ENCODE measurements at regions not wholly inside any gene's neighbourhood (a gene's known extent, or its start where the extent isn't known, plus 50 kb on each side); places are given as distances from the start of the nearest gene placed in this dataset.
"Not testable (repeated sequence)": the region's sequence is repeated elsewhere in the genome, so short reads cannot be mapped to it uniquely, and the experiment has no call there.

DNA sequence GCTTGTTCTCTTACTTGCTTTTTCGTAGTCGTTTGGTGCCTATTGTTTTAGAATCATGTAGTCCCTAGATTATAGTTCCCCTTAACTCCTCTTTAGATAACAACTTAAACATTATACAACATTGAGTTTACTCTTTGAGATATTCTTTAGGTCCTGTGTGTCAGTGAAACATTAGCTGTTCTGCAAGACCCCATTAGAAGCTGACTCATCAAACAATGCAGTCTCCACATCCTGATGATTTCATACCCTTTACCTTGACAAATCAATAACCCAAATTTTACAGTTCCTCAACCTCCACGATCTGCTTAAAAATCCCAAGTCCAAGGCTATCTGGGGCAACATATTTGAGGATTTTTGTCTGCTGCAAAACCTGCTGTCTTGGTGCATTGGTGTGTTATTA, 582.9 kb downstream of the NSUN3 start:
- WGBS, 2 donors (ENCODE audit: extremely low coverage in 2 of 2, insufficient read length in 2 of 2, insufficient replicate concordance in 1 of 2) = no CpG with 5 or more reads among the region's 3 CpGs
- H2BK12ac ChIP-seq (ENCODE audit: low read length) = no peak overlapping the region

GRCh38 chr3:94647131-94647530, 584.3 kb downstream of the NSUN3 start:
- WGBS, 2 donors (ENCODE audit: extremely low coverage in 2 of 2, insufficient read length in 2 of 2, insufficient replicate concordance in 1 of 2) = no CpG with 5 or more reads among the region's 3 CpGs
- no peak overlapping the region for H2BK15ac ChIP-seq (ENCODE audit: low read length)
- no peaks in the 10 kb centered on the region for H3K9me3 ChIP-seq (replicated peaks in 1 of 2; ENCODE audit: control insufficient read depth in 2 of 2, insufficient read depth in 1 of 2, low read depth in 1 of 2, low read length in 2 of 2)

More for the DNA sequence above, 582.9 kb downstream of the NSUN3 start:
- no peaks in the 10 kb centered on the region for H3K9me3 ChIP-seq (replicated peaks in 1 of 2; ENCODE audit: control insufficient read depth in 2 of 2, insufficient read depth in 1 of 2, low read depth in 1 of 2, low read length in 2 of 2)
- H3K27ac ChIP-seq (replicated peaks; ENCODE audit: low read length) = no peak overlapping the region
- DNase-seq (ENCODE audit: low spot score) = no peak
- no peak overlapping the region for H3K4me3 ChIP-seq (ENCODE audit: low read length in 2 of 2)
- H3K23ac ChIP-seq (ENCODE audit: low read depth, low read length, poor library complexity) = no peak overlapping the region
- H4K8ac ChIP-seq (ENCODE audit: low read depth, low read length) = no peak overlapping the region
- no peak overlapping the region for H4K91ac ChIP-seq (ENCODE audit: low read depth, low read length, poor library complexity)
- H3K9ac ChIP-seq (ENCODE audit: low read depth, low read length, poor library complexity) = no peak overlapping the region
- no peaks in the 10 kb centered on the region for H3K4me1 ChIP-seq (ENCODE audit: control insufficient read depth in 2 of 2, insufficient read depth in 1 of 2, low read depth in 1 of 2, low read length in 2 of 2)
- H2BK15ac ChIP-seq (ENCODE audit: low read length) = no peak overlapping the region
- H3K18ac ChIP-seq (ENCODE audit: low read length) = no peak overlapping the region
- no peak overlapping the region for H2BK120ac ChIP-seq (ENCODE audit: low read depth, low read length)
- H3K4me2 ChIP-seq (ENCODE audit: insufficient read depth, low read length, poor library complexity, severe bottlenecking) = no peak overlapping the region
- no peak overlapping the region for H3K14ac ChIP-seq (ENCODE audit: low read length)
- H2BK5ac ChIP-seq (ENCODE audit: low read length) = no peak overlapping the region
- H2AK5ac ChIP-seq (ENCODE audit: low read depth, low read length) = no peak overlapping the region
- no peak overlapping the region for H3K4ac ChIP-seq (ENCODE audit: low read length)
- H2AFZ ChIP-seq (ENCODE audit: low read length) = no peak overlapping the region
- H3K79me1 ChIP-seq (ENCODE audit: low read depth, low read length) = no peaks in the 10 kb centered on the region
- H3K27me3 ChIP-seq (ENCODE audit: control insufficient read depth in 3 of 3, insufficient read depth in 3 of 3, low read depth in 1 of 3, low read length in 3 of 3) = no peaks in the 10 kb centered on the region
- H3K36me3 ChIP-seq (replicated peaks in 1 of 2; ENCODE audit: control insufficient read depth in 2 of 2, insufficient read depth in 2 of 2, low read length in 2 of 2) = no peaks in the 10 kb centered on the region

GRCh38 chr3:94648270-94649180, 585.7 kb downstream of the NSUN3 start:
- WGBS, 2 donors (ENCODE audit: extremely low coverage in 2 of 2, insufficient read length in 2 of 2, insufficient replicate concordance in 1 of 2) = no CpG with 5 or more reads among the region's 8 CpGs
- not testable (repeated sequence) for H3K4ac ChIP-seq (ENCODE audit: low read length); H2BK5ac ChIP-seq (ENCODE audit: low read length); H3K79me1 ChIP-seq (ENCODE audit: low read depth, low read length); H3K23ac ChIP-seq (ENCODE audit: low read depth, low read length, poor library complexity); H2AK5ac ChIP-seq (ENCODE audit: low read depth, low read length); H4K91ac ChIP-seq (ENCODE audit: low read depth, low read length, poor library complexity); H3K18ac ChIP-seq (ENCODE audit: low read length); H3K4me2 ChIP-seq (ENCODE audit: insufficient read depth, low read length, poor library complexity, severe bottlenecking); DNase-seq (ENCODE audit: low spot score); H3K36me3 ChIP-seq (replicated peaks in 1 of 2; ENCODE audit: control insufficient read depth in 2 of 2, insufficient read depth in 2 of 2, low read length in 2 of 2); H3K4me1 ChIP-seq (ENCODE audit: control insufficient read depth in 2 of 2, insufficient read depth in 1 of 2, low read depth in 1 of 2, low read length in 2 of 2); H3K4me3 ChIP-seq (ENCODE audit: low read length in 2 of 2); H3K27me3 ChIP-seq (ENCODE audit: control insufficient read depth in 3 of 3, insufficient read depth in 3 of 3, low read depth in 1 of 3, low read length in 3 of 3); H4K8ac ChIP-seq (ENCODE audit: low read depth, low read length); H2AFZ ChIP-seq (ENCODE audit: low read length); H3K14ac ChIP-seq (ENCODE audit: low read length); H3K27ac ChIP-seq (replicated peaks; ENCODE audit: low read length); H2BK12ac ChIP-seq (ENCODE audit: low read length); H3K9me3 ChIP-seq (replicated peaks in 1 of 2; ENCODE audit: control insufficient read depth in 2 of 2, insufficient read depth in 1 of 2, low read depth in 1 of 2, low read length in 2 of 2); H2BK15ac ChIP-seq (ENCODE audit: low read length); H3K9ac ChIP-seq (ENCODE audit: low read depth, low read length, poor library complexity); H2BK120ac ChIP-seq (ENCODE audit: low read depth, low read length)

More at GRCh38 chr3:94647131-94647530, 584.3 kb downstream of the NSUN3 start:
- no peak overlapping the region for H3K9ac ChIP-seq (ENCODE audit: low read depth, low read length, poor library complexity)
- H3K23ac ChIP-seq (ENCODE audit: low read depth, low read length, poor library complexity) = no peak overlapping the region
- no peak overlapping the region for H2BK120ac ChIP-seq (ENCODE audit: low read depth, low read length)
- H2BK5ac ChIP-seq (ENCODE audit: low read length) = no peak overlapping the region
- no peaks in the 10 kb centered on the region for H3K27me3 ChIP-seq (ENCODE audit: control insufficient read depth in 3 of 3, insufficient read depth in 3 of 3, low read depth in 1 of 3, low read length in 3 of 3)
- no peak overlapping the region for H4K8ac ChIP-seq (ENCODE audit: low read depth, low read length)
- H4K91ac ChIP-seq (ENCODE audit: low read depth, low read length, poor library complexity) = no peak overlapping the region
- H3K36me3 ChIP-seq (replicated peaks in 1 of 2; ENCODE audit: control insufficient read depth in 2 of 2, insufficient read depth in 2 of 2, low read length in 2 of 2) = no peaks in the 10 kb centered on the region
- H3K4me1 ChIP-seq (ENCODE audit: control insufficient read depth in 2 of 2, insufficient read depth in 1 of 2, low read depth in 1 of 2, low read length in 2 of 2) = no peaks in the 10 kb centered on the region
- no peak overlapping the region for H3K4me2 ChIP-seq (ENCODE audit: insufficient read depth, low read length, poor library complexity, severe bottlenecking)
- no peaks in the 10 kb centered on the region for H3K79me1 ChIP-seq (ENCODE audit: low read depth, low read length)
- no peak overlapping the region for H3K4me3 ChIP-seq (ENCODE audit: low read length in 2 of 2)
- no peak for DNase-seq (ENCODE audit: low spot score)
- no peak overlapping the region for H3K14ac ChIP-seq (ENCODE audit: low read length)
- H2AFZ ChIP-seq (ENCODE audit: low read length) = no peak overlapping the region
- no peak overlapping the region for H2BK12ac ChIP-seq (ENCODE audit: low read length)
- H2AK5ac ChIP-seq (ENCODE audit: low read depth, low read length) = no peak overlapping the region
- no peak overlapping the region for H3K27ac ChIP-seq (replicated peaks; ENCODE audit: low read length)
- H3K4ac ChIP-seq (ENCODE audit: low read length) = no peak overlapping the region
- no peak overlapping the region for H3K18ac ChIP-seq (ENCODE audit: low read length)

- no peak overlapping the region for H2BK12ac ChIP-seq (ENCODE audit: low read length)
- H4K8ac ChIP-seq (ENCODE audit: low read depth, low read length) = no peak overlapping the region
- no peak overlapping the region for H4K91ac ChIP-seq (ENCODE audit: low read depth, low read length, poor library complexity)
- WGBS, 2 donors (ENCODE audit: extremely low coverage in 2 of 2, insufficient read length in 2 of 2, insufficient replicate concordance in 1 of 2) = no CpG with 5 or more reads among the region's 2 CpGs
- H3K9me3 ChIP-seq (replicated peaks in 1 of 2; ENCODE audit: control insufficient read depth in 2 of 2, insufficient read depth in 1 of 2, low read depth in 1 of 2, low read length in 2 of 2) = no peaks in the 10 kb centered on the region
- no peak overlapping the region for H2BK120ac ChIP-seq (ENCODE audit: low read depth, low read length)
- no peaks in the 10 kb centered on the region for H3K79me1 ChIP-seq (ENCODE audit: low read depth, low read length)
- no peak overlapping the region for H3K4ac ChIP-seq (ENCODE audit: low read length)
- no peak overlapping the region for H3K4me3 ChIP-seq (ENCODE audit: low read length in 2 of 2)
- H3K27ac ChIP-seq (replicated peaks; ENCODE audit: low read length) = no peak overlapping the region
- H3K18ac ChIP-seq (ENCODE audit: low read length) = no peak overlapping the region
- no peaks in the 10 kb centered on the region for H3K4me1 ChIP-seq (ENCODE audit: control insufficient read depth in 2 of 2, insufficient read depth in 1 of 2, low read depth in 1 of 2, low read length in 2 of 2)
- H3K36me3 ChIP-seq (replicated peaks in 1 of 2; ENCODE audit: control insufficient read depth in 2 of 2, insufficient read depth in 2 of 2, low read length in 2 of 2) = no peaks in the 10 kb centered on the region
- no peak overlapping the region for H3K14ac ChIP-seq (ENCODE audit: low read length)
- H2AFZ ChIP-seq (ENCODE audit: low read length) = no peak overlapping the region
- no peak overlapping the region for H2BK5ac ChIP-seq (ENCODE audit: low read length)
- H3K4me2 ChIP-seq (ENCODE audit: insufficient read depth, low read length, poor library complexity, severe bottlenecking) = no peak overlapping the region
- no peak overlapping the region for H3K9ac ChIP-seq (ENCODE audit: low read depth, low read length, poor library complexity)
- peak overlapping the region; percentile 49 for H3K23ac ChIP-seq (ENCODE audit: low read depth, low read length, poor library complexity)
- no peak overlapping the region for H2BK15ac ChIP-seq (ENCODE audit: low read length)
- no peak for DNase-seq (ENCODE audit: low spot score)
- no peak overlapping the region for H2AK5ac ChIP-seq (ENCODE audit: low read depth, low read length)
- H3K27me3 ChIP-seq (ENCODE audit: control insufficient read depth in 3 of 3, insufficient read depth in 3 of 3, low read depth in 1 of 3, low read length in 3 of 3) = no peaks in the 10 kb centered on the region
Observed at GRCh38 chr3:94654096-94654495, 591.2 kb downstream of the NSUN3 start.

Data from neuronal stem cell (in vitro differentiated cells).